ENCODE measurements at regions not wholly inside any gene's neighbourhood (a gene's known extent, or its start where the extent isn't known, plus 50 kb on each side); places are given as distances from the start of the nearest gene placed in this dataset.

DNA sequence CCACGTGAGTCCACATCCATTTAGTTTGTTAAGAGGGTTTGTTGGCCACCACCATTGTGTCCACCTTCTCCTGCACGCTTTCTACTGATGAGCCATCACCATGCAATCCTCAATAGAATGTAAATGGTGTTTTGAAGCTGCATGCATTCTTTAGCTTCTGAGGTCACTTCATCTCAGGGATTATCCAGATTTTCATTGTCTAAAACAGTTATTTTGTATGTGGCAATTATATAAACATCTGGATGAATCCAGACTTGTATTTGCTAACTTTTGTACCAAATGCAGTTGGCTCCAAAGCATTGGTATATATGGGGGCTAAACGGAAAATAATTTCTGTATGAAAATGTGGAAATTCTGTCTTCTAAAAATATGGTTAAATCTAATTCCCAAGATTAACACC, 231.2 kb upstream of the ARID1B start:
- no peaks in the 10 kb centered on the region for H3K9me3 ChIP-seq
- FAIRE-seq (no peak), DNase-seq (ENCODE audit: low read depth in 1 of 2, low spot score in 1 of 2) (no peak), ATAC-seq (no peak)
- H3K4me3 ChIP-seq, result no peak overlapping the region
- no peak for TF ChIP-seq ESRRA (IDR thresholded peaks at IDR 0.05; ENCODE audit: borderline replicate concordance, low read length)
- TF ChIP-seq HOXB13 (CRISPR knock-in tag; IDR thresholded peaks at IDR 0.05; ENCODE audit: low read depth), result no peak
- TF ChIP-seq MAZ (IDR thresholded peaks at IDR 0.05; ENCODE audit: borderline replicate concordance, low read depth, low read length), result no peak
- TF ChIP-seq MAFK (IDR thresholded peaks at IDR 0.05; ENCODE audit: partially characterized antibody), result no peak
- TF ChIP-seq ATOH8 (CRISPR knock-in tag; IDR thresholded peaks at IDR 0.05; ENCODE audit: low read depth), result no peak
- no peak overlapping the region for H3K4me2 ChIP-seq
- H3K27ac ChIP-seq, result no peak overlapping the region
- 46% methylated on average over 3 of the region's 3 CpGs for WGBS (ENCODE audit: missing lambda C conversion rate)
- ChIA-PET CTCF (interaction anchor here (1.4 kb wide), 1 partner anchor 10 kb away, joined by 3 read pairs; no protein-coding TSS in a partner anchor), POLR2A (no interaction called here)
- no peaks in the 10 kb centered on the region for H3K4me1 ChIP-seq

- Histone ChIP-seq H3K4me2 (no peak overlapping the region), H3K4me3 (no peak overlapping the region), H3K27ac (no peak overlapping the region), H3K4me1 (no peaks in the 10 kb centered on the region), H3K9me3 (no peaks in the 10 kb centered on the region)
- ATAC-seq (no peak), DNase-seq (ENCODE audit: low read depth in 1 of 2, low spot score in 1 of 2) (no peak), FAIRE-seq (no peak)
- TF ChIP-seq POLR2AphosphoS2 (conservative IDR thresholded peaks at IDR 0.05; ENCODE audit: low read length) (no peak), ZFP36 (IDR thresholded peaks at IDR 0.05; ENCODE audit: borderline replicate concordance, partially characterized antibody) (no peak), GATA3 (IDR thresholded peaks at IDR 0.05; ENCODE audit: borderline replicate concordance) (no peak), CBX8 (IDR thresholded peaks at IDR 0.05) (no peak), ZSCAN20 (CRISPR knock-in tag; IDR thresholded peaks at IDR 0.05) (no peak), PHF8 (IDR thresholded peaks at IDR 0.05; ENCODE audit: borderline replicate concordance, low read depth) (no peak), JUN (IDR thresholded peaks at IDR 0.05) (no peak), TP53 (CRISPR knock-in tag; IDR thresholded peaks at IDR 0.05) (no peak), EHMT2 (IDR thresholded peaks at IDR 0.05; ENCODE audit: low read depth) (no peak), MAZ (IDR thresholded peaks at IDR 0.05; ENCODE audit: borderline replicate concordance, low read depth, low read length) (no peak), SREBF2 (IDR thresholded peaks at IDR 0.05) (no peak), TFCP2L1 (CRISPR knock-in tag; IDR thresholded peaks at IDR 0.05) (no peak), RAD21 (conservative IDR thresholded peaks at IDR 0.05 in 1 of 2, IDR thresholded peaks at IDR 0.05 in 1 of 2) (no peak), NFE2L2 (conservative IDR thresholded peaks at IDR 0.05; ENCODE audit: low read length) (no peak), RCOR1 (IDR thresholded peaks at IDR 0.05; ENCODE audit: low read depth, low read length) (no peak), POLR2A (IDR thresholded peaks at IDR 0.05; ENCODE audit: low read length) (no peak)
- ChIA-PET CTCF (no interaction called here), POLR2A (no interaction called here)
- WGBS (ENCODE audit: missing lambda C conversion rate), result 4% methylated on average over 3 of the region's 3 CpGs
These were observed 232.2 kb upstream of the ARID1B start for GRCh38 chr6:156545021-156545420.

GRCh38 chr6:156544046-156544445, 233.1 kb upstream of the ARID1B start:
- ChIA-PET POLR2A (no interaction called here), CTCF (no interaction called here)
- Histone ChIP-seq H3K4me1 (no peaks in the 10 kb centered on the region), H3K27ac (no peak overlapping the region), H3K4me3 (no peak overlapping the region), H3K4me2 (no peak overlapping the region), H3K9me3 (no peaks in the 10 kb centered on the region)
- DNase-seq (ENCODE audit: low read depth in 1 of 2, low spot score in 1 of 2) (no peak), FAIRE-seq (no peak), ATAC-seq (no peak)
- 64% methylated on average over 7 of the region's 7 CpGs for WGBS (ENCODE audit: missing lambda C conversion rate)
- TF ChIP-seq CEBPB (IDR thresholded peaks at IDR 0.05) (peak in 1 of 2 experiments; percentile 33; a peak in 2 of 4 replicates), PHF8 (IDR thresholded peaks at IDR 0.05; ENCODE audit: borderline replicate concordance, low read depth) (no peak)

DNA sequence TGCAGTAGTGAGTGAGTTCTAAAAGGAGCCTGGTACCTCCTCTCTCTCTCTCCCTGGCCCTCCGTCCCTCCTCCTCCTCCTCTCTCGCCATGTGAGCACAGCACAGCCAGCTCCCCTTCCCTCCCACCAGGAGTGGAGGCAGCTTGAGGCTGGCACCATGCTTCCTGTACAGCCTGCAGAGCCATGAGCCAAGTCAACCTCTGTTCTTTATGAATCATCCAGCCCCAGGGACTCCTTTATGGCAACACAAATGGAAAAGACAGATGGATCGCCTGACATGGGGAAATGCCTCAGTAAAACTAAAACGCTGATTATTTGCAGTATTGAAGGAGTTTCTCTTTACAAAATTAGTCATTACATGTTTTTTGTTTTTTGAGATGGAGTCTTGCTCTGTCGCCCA, 233.7 kb upstream of the ARID1B start:
- H3K4me1 ChIP-seq, result no peaks in the 10 kb centered on the region
- H3K4me3 ChIP-seq, result no peak overlapping the region
- H3K9me3 ChIP-seq, result no peaks in the 10 kb centered on the region
- ChIA-PET CTCF (no interaction called here), POLR2A (no interaction called here)
- no peak for DNase-seq (ENCODE audit: low read depth in 1 of 2, low spot score in 1 of 2)
- H3K4me2 ChIP-seq, result no peak overlapping the region
- no peak for FAIRE-seq
- WGBS (ENCODE audit: missing lambda C conversion rate), result 37% methylated on average over 5 of the region's 5 CpGs
- no peak for ATAC-seq
- H3K27ac ChIP-seq, result no peak overlapping the region
- TF ChIP-seq, protein P1, sequence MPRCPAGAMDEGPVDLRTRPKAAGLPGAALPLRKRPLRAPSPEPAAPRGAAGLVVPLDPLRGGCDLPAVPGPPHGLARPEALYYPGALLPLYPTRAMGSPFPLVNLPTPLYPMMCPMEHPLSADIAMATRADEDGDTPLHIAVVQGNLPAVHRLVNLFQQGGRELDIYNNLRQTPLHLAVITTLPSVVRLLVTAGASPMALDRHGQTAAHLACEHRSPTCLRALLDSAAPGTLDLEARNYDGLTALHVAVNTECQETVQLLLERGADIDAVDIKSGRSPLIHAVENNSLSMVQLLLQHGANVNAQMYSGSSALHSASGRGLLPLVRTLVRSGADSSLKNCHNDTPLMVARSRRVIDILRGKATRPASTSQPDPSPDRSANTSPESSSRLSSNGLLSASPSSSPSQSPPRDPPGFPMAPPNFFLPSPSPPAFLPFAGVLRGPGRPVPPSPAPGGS (IDR thresholded peaks at IDR 0.05), result no peak
- TF ChIP-seq CTCF (IDR thresholded peaks at IDR 0.05) (no peak), CEBPB (IDR thresholded peaks at IDR 0.05) (no peak), MAX (IDR thresholded peaks at IDR 0.05) (no peak), FOXS1 (CRISPR knock-in tag; IDR thresholded peaks at IDR 0.05) (no peak), NR3C1 (IDR thresholded peaks at IDR 0.05) (no peak), MAFK (IDR thresholded peaks at IDR 0.05; ENCODE audit: partially characterized antibody) (no peak), ZC3H11A (IDR thresholded peaks at IDR 0.05) (no peak), FOSB (CRISPR knock-in tag; IDR thresholded peaks at IDR 0.05) (no peak), TP53 (CRISPR knock-in tag; IDR thresholded peaks at IDR 0.05) (no peak), HOXA7 (CRISPR knock-in tag; IDR thresholded peaks at IDR 0.05) (no peak), MYC (IDR thresholded peaks at IDR 0.05; ENCODE audit: borderline replicate concordance, low read length) (no peak)

All from A549 (cell line).